IPS-NIHi11 (cell line): ENCODE measurements at regions not wholly inside any gene's neighbourhood (a gene's known extent, or its start where the extent isn't known, plus 50 kb on each side); places are given as distances from the start of the nearest gene placed in this dataset.
"Not testable (repeated sequence)": the region's sequence is repeated elsewhere in the genome, so short reads cannot be mapped to it uniquely, and the experiment has no call there.

Experiments used
- DNase-seq: peaks from one replicate; pipeline ENCODE4 v3.0.0; 2012; ENCODE audit warnings: mixed read lengths, low spot score

GRCh38 chr12:90502070-90502469 lies 452.9 kb downstream of the CCER1 start:
- no peak for DNase-seq

- no peak for DNase-seq
Measured at GRCh38 chr12:90501412-90501811, 453.6 kb downstream of the CCER1 start.

DNA sequence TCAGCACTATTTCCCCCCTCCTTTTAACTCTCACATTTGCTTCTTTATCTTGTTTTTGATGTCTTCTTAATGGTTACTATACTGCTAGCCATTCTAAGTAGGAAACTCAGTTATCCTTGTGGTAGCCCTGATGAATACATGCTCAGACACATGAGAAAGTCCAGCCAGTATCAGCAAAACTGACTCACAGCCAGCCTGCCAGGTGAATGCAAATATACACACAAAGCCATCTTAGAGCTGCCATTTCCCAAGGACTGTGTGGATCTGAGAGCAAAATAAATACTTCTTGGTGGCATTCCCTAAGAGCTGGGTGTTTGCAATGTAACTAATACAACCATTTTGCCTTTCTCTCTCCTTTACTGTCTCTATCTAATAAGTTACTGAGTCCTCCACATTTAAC lies 455.2 kb downstream of the CCER1 start:
- DNase-seq, result no peak

DNA sequence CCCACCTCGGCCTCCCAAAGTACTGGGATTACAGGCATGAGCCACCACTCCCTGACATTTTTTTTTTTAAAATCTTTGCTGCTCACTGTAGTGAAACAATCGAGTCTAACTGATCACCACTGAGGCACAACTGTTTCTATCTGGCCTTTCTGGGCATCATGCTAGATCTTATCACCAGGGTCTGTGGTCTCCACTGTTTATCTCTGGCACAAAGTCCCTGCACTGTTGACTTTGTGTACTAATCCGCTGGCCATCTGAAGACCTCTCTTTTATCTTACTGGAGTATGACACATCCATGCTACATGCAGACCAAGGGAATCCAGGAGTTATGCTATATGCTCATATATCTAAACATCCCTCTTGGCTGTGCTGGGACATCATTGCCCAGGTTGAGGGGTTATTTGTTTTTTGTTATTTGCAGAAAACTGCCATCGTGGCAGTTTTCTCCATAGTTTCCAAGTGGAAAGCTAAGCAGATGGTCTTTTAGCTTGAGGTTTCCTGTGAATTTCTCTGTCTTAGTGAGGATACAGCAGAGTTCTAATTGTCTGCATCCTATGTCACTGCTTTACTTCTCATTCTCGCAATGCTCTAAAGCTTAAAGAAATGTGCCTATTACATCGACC lies 456.9 kb downstream of the CCER1 start:
- no peak for DNase-seq

- no peak for DNase-seq
Measured at GRCh38 chr12:90490355-90490754, 464.6 kb downstream of the CCER1 start.

DNA sequence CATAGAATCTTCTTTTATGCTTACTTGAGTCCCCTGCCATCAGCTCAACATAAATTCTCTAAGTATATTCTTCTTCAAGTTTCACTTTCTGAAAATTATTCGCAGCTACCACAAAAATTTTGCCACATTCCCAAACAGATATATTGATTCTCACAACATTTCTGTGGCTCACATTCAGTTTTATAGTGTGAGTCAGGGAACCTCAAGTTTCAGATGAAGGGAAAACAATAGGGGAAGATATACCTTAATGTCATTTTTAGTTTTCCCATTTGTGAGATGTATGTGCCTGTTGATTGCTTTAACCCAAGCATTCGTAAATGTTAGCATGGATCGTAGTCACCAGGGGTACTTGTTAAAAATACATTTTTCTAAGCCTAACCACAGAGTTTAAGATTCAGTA lies 465.8 kb downstream of the CCER1 start:
- no peak for DNase-seq

DNA sequence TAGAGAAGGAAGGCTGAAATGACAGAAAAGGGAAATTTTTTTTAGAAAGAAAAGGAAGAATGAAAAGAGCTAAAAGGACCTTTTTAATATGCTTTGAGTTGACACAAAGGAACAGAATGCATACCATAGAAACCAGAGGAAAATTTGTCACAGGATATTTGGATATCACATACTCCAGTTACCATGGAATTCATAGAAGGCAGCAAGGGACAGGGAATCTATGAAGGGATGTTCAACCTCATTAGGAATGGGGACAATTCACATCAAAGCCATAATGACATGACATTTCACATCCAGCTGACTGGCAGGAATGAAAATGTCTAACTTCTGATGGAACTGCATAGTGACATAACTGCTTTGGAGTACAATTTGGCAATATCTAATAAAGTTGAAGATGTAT lies 469.4 kb downstream of the CCER1 start:
- no peak for DNase-seq

GRCh38 chr12:90484094-90484493 lies 470.9 kb downstream of the CCER1 start:
- no peak for DNase-seq

GRCh38 chr12:90481748-90482147 lies 473.2 kb downstream of the CCER1 start:
- no peak for DNase-seq

GRCh38 chr12:90479237-90479636 lies 475.7 kb downstream of the CCER1 start:
- no peak for DNase-seq

DNA sequence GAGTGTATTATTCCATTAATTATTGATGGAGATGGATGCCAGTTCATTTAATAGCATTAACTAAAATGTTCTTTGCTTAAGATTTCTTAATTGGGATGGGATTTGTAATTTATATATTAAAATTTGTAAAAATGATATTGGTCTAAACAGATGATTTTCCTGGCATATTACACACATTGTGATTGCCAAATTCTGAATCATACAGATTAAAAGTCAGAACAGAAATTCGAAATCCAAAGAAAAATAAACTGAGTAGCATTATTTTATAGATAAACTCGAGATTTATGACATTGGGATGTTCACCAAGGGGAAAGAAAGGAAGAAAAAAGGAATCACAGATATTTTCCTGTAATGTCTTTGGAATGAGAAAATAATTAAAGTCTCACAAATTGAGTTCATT lies 481.1 kb downstream of the CCER1 start:
- no peak for DNase-seq

DNA sequence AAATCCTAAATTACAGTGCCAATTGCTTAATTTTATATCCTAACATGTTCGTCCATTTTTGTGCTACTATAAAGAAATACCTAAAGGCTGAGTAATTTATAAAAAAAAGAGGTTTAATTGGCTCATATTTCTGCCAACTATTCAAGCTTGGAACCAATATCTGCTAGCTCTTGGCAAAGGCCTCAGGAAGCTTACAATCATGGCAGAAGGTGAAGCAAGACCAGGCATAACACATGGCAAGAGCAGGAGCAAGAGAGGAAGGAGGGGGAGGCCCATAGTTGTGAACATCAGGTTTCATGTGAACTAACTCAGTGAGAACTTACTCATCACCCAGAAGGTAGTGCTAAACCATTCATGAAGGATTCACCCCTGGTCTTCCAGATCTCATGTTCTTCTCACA lies 494.3 kb downstream of the CCER1 start:
- DNase-seq, result no peak

DNA sequence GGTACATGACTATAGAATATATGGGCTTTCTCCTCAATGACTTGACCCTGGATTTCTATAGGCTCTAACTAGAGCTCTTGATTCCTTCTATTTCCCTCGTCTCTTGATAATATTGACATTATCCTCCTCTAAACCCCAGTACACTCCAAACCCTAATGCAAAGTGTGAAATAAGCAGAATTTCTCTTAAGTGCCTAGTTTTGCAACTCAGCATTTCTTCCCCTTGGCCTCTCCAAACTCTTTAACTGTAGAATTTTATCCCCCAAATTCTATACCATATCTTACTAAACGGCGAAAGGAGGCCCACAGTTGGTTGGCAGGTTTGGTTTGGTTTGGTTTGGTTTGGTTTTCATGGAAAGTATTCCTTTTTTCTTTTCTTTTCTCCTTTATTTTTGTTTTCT lies 498.7 kb downstream of the CCER1 start:
- DNase-seq, result no peak

DNA sequence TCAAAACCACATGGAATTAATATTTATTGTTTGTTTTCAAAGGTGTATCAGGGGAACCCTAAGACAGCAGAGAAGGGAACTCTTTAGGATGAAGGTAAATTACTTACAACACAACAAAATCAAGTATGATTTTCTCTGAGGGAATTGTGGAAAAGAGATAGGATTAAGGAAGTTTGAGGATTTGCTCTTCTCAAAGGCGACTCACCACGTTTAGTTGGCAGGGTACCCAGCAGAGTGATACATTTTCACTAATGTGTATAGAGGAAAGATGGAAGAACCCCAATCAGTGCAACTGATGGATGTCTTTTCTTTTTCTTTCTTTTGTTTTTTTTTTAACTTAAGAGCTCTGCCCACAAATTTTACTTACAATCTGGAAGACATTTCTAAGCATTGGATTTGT lies 499.2 kb downstream of the CCER1 start:
- no peak for DNase-seq

- DNase-seq, result no peak
Measured at GRCh38 chr12:90449611-90450010, 505.4 kb downstream of the CCER1 start.

DNA sequence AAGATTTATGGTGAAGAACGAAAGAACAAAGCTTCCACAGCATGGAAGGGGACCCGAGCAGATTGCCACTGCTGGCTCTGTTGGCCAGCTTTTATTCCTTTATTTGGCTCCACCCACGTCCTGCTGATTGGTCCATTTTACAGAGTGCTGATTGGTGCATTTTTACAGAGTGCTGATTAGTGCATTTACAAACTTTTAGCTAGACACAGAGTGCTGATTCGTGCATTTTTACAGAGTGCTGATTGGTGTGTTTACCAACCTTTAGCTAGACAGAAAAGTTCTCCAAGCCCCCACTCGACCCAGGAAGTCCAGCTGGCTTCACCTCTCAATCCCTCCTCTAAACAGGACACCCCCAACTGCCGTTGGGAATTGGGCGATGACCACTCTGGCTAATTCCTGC lies 511.5 kb downstream of the CCER1 start:
- not testable (repeated sequence) for DNase-seq

DNA sequence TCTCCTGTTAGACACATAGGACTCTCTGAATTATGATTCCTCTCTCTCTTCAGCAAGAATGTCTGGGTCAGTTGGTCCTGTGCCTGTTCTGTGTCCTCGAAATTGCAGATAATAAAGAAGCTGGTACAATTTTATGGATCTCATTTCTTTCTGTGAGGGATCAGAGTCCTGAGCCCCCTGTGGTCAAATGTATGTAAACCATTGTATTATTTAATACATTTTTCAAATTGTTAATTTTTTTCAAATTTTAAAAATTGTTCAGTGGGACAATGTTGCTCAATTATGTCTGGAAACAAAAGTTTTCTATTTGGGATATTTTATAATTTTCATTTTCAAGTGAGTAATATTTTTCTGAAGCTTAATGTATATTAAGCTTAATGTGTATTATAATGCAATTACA lies 513.5 kb downstream of the CCER1 start:
- DNase-seq, result no peak

- DNase-seq, result no peak
Measured at GRCh38 chr12:90428881-90429280, 526.1 kb downstream of the CCER1 start.

DNA sequence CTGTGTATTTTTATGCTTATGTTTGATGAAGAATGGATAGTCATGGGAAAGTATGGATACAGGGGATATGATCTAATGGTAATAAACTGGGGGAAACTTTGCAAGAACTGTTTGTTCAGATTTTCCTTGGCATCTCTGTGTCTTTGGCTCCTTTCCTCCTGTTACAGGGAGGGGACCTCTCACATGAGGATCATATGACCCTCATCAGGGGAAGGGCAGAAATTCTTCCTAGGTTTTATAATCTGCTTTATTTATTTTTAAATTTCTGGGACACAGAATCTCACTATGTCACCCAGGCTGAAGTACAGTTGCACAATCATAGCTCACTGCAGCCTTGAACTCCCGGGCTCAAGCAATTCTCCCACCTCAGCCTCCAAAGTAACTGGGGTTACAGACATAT lies 526.5 kb downstream of the CCER1 start:
- DNase-seq, result no peak

- no peak for DNase-seq
Measured at GRCh38 chr12:90423965-90424364, 531.0 kb downstream of the CCER1 start.

DNA sequence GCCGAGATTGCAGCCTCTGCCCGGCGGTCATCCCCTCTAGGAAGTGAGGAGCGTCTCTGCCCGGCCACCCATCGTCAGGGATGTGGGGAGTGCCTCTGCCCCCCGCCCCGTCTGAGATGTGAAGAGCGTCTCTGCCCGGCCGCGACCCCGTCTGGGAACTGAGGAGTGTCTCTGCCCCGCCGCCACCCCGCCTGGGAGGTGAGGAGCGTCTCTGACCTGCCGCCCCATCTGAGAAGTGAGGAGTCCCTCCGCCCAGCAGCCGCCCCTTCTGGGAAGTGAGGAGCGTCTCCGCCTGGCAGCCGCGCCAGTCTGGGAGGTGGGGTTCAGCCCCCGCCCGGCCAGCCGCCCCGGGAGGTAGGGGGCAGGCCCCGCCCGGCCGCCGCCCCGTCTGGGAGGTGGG lies 544.0 kb downstream of the CCER1 start:
- DNase-seq, result no peak

DNA sequence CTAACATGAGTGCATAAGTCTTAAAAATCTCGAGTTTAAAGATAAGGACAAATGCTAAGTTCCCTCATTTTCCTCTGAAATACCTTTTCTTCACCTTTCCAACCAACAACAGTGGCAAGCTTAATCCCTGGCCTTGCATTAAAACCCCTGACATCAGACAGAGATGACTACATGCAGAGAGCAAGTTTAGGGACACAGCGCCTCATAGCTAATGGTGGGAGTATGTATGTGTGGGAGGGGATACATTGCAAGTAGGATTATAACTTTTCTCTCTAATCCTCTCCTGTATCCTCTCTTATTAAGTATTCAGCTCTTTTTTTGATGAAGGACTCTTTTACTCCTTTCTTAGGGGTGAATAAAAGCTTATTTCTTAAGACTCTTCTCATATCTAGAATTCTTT lies 547.1 kb downstream of the CCER1 start:
- DNase-seq, result no peak

- no peak for DNase-seq
Measured at GRCh38 chr12:90404071-90404470, 550.9 kb downstream of the CCER1 start.

- no peak for DNase-seq
Measured at GRCh38 chr12:90401185-90401584, 553.8 kb downstream of the CCER1 start.

GRCh38 chr12:90399357-90399756 lies 555.6 kb downstream of the CCER1 start:
- DNase-seq, result no peak
